Activated B cell treated with CpG ODN at 0.5 μM for 24 hours (primary cell): ENCODE measurements at regions not wholly inside any gene's neighbourhood (a gene's known extent, or its start where the extent isn't known, plus 50 kb on each side); places are given as distances from the start of the nearest gene placed in this dataset.

ENCODE experiments used
- ATAC-seq: fragments of 200-7000 bp; cut with Tn5 transposase; one replicate; pipeline ENCODE4 v1.10.0; 2021; ENCODE audit warnings: low read depth, mild to moderate bottlenecking, moderate library complexity
- CTCF ChIA-PET: fragments of 350-600 bp; sonication (Branson Sonifier 250); formaldehyde crosslinking; loops from one replicate; lab custom pipeline; 2021; ENCODE audit warnings: antibody characterized with exemption; lab: Charles Lee
- POLR2A ChIA-PET: fragments of 350-600 bp; sonication (Branson Sonifier 250); formaldehyde crosslinking; loops from one replicate; lab custom pipeline; 2021; ENCODE audit warnings: antibody characterized with exemption; lab: Charles Lee
- DNase-seq: peaks from one replicate; pipeline ENCODE4 v3.0.0; 2022
- H3K27ac Mint-ChIP-seq: one replicate; pipeline ENCODE4 v1.8.0; 2020; ENCODE audit warnings: mixed read lengths
- H3K27me3 Mint-ChIP-seq: one replicate; pipeline ENCODE4 v1.8.0; 2021; ENCODE audit warnings: mixed read lengths
- H3K36me3 Mint-ChIP-seq: one replicate; pipeline ENCODE4 v1.8.0; 2021; ENCODE audit warnings: low read depth, mixed read lengths
- H3K4me1 Mint-ChIP-seq: one replicate; pipeline ENCODE4 v1.8.0; 2021; ENCODE audit warnings: mixed read lengths
- H3K4me3 Mint-ChIP-seq: one replicate; pipeline ENCODE4 v1.8.0; 2020; ENCODE audit warnings: mild to moderate bottlenecking, mixed read lengths
- H3K9me3 Mint-ChIP-seq: one replicate; pipeline ENCODE4 v1.8.0; 2020; ENCODE audit warnings: mixed read lengths
- intact Hi-C: fragments of 100-400 bp; cut with micrococcal nuclease; formaldehyde crosslinking; loops from one replicate; pipeline ENCODE4 v1.15.1; 2024
- TF ChIP-seq, protein P1 (sequence below): fragments of 200-600 bp; IDR thresholded peaks from one replicate; pipeline ENCODE4 v1.8.0; 2022; ENCODE audit warnings: antibody characterized with exemption, mild to moderate bottlenecking

- Mint-ChIP-seq H3K36me3 (no peaks in the 10 kb centered on the region), H3K9me3 (no peaks in the 10 kb centered on the region), H3K27ac (no peak overlapping the region), H3K4me1 (no peaks in the 10 kb centered on the region), H3K27me3 (peaks cover 13% of the 10 kb centered on the region), H3K4me3 (no peak overlapping the region)
- ChIA-PET CTCF (no interaction called here), POLR2A (no interaction called here)
- TF ChIP-seq, protein P1, sequence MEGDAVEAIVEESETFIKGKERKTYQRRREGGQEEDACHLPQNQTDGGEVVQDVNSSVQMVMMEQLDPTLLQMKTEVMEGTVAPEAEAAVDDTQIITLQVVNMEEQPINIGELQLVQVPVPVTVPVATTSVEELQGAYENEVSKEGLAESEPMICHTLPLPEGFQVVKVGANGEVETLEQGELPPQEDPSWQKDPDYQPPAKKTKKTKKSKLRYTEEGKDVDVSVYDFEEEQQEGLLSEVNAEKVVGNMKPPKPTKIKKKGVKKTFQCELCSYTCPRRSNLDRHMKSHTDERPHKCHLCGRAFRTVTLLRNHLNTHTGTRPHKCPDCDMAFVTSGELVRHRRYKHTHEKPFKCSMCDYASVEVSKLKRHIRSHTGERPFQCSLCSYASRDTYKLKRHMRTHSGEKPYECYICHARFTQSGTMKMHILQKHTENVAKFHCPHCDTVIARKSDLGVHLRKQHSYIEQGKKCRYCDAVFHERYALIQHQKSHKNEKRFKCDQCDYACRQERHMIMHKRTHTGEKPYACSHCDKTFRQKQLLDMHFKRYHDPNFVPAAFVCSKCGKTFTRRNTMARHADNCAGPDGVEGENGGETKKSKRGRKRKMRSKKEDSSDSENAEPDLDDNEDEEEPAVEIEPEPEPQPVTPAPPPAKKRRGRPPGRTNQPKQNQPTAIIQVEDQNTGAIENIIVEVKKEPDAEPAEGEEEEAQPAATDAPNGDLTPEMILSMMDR, result no peak
- ATAC-seq (no peak), DNase-seq (no peak)
- intact Hi-C loops, result no loop called here
Observed at GRCh38 chr12:13780453-13780852, 200.9 kb downstream of the GRIN2B start.

DNA sequence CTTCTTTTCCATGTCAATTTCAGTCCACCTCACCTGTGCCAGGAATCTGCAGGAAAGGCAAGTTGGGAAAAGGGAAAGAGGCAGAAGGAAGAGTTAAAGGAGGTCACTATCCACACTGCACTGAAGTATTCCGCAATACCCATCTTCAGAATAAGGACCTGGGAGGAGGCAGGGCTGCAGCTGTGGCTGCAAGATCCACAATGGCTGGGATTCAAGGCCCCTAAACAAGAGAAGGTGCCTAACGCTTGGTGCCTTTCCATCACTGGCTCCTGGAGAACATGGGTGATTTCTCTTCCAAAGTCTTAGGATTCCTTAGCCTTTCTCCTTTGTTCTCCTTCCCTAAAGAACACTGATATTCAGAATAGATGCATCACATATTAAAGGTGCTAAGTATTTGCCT lies 204.0 kb downstream of the GRIN2B start:
- Mint-ChIP-seq H3K36me3 (no peaks in the 10 kb centered on the region), H3K4me3 (no peak overlapping the region), H3K9me3 (no peaks in the 10 kb centered on the region), H3K27me3 (peaks cover 9% of the 10 kb centered on the region), H3K27ac (no peak overlapping the region), H3K4me1 (no peaks in the 10 kb centered on the region)
- ATAC-seq (no peak), DNase-seq (no peak)
- intact Hi-C loops, result no loop called here
- POLR2A ChIA-PET, result no interaction called here
- TF ChIP-seq, protein P1, result no peak
- CTCF ChIA-PET, result no interaction called here

- DNase-seq (no peak), ATAC-seq (no peak)
- ChIA-PET CTCF (no interaction called here), POLR2A (no interaction called here)
- H3K36me3 Mint-ChIP-seq, result no peaks in the 10 kb centered on the region
- H3K27me3 Mint-ChIP-seq, result peaks cover 6% of the 10 kb centered on the region
- TF ChIP-seq, protein P1, result no peak
- H3K27ac Mint-ChIP-seq, result no peak overlapping the region
- H3K9me3 Mint-ChIP-seq, result no peaks in the 10 kb centered on the region
- no peaks in the 10 kb centered on the region for H3K4me1 Mint-ChIP-seq
- intact Hi-C loops, result no loop called here
- no peak overlapping the region for H3K4me3 Mint-ChIP-seq
Observed at GRCh38 chr12:13772264-13772663, 209.1 kb downstream of the GRIN2B start.

- H3K27me3 Mint-ChIP-seq, result peaks cover 7% of the 10 kb centered on the region
- H3K36me3 Mint-ChIP-seq, result no peaks in the 10 kb centered on the region
- POLR2A ChIA-PET, result no interaction called here
- H3K9me3 Mint-ChIP-seq, result no peaks in the 10 kb centered on the region
- ATAC-seq (no peak), DNase-seq (no peak)
- no peaks in the 10 kb centered on the region for H3K4me1 Mint-ChIP-seq
- TF ChIP-seq, protein P1, result no peak
- no peak overlapping the region for H3K4me3 Mint-ChIP-seq
- H3K27ac Mint-ChIP-seq, result no peak overlapping the region
- intact Hi-C loops, result no loop called here
- CTCF ChIA-PET, result no interaction called here
Observed at GRCh38 chr12:13770576-13770975, 210.8 kb downstream of the GRIN2B start.

DNA sequence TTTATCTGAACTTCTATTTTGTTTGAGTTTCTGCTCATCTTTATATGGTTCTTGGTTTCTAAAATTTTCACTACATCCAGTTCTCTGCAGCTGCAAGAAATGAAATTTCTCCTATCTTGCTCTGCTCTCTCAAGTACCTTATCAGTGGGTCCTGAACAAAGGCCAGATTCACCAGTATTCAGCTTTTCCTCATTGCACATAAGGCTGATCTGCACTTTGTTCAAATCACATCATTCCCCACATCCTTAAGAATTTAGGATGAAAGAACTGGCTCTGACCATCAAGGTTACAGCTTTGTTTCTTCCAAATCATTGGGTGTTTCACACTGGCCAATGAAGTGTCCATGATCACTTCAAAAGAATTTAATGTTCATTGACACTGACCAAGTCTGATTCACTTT lies 211.4 kb downstream of the GRIN2B start:
- Mint-ChIP-seq H3K27me3 (peaks cover 7% of the 10 kb centered on the region), H3K9me3 (no peaks in the 10 kb centered on the region), H3K36me3 (no peaks in the 10 kb centered on the region), H3K27ac (no peak overlapping the region), H3K4me3 (no peak overlapping the region), H3K4me1 (no peaks in the 10 kb centered on the region)
- ChIA-PET POLR2A (no interaction called here), CTCF (no interaction called here)
- DNase-seq (no peak), ATAC-seq (no peak)
- TF ChIP-seq, protein P1, result no peak
- intact Hi-C loops, result no loop called here
